ENCODE measurements at regions not wholly inside any gene's neighbourhood (a gene's known extent, or its start where the extent isn't known, plus 50 kb on each side); places are given as distances from the start of the nearest gene placed in this dataset.

DNA sequence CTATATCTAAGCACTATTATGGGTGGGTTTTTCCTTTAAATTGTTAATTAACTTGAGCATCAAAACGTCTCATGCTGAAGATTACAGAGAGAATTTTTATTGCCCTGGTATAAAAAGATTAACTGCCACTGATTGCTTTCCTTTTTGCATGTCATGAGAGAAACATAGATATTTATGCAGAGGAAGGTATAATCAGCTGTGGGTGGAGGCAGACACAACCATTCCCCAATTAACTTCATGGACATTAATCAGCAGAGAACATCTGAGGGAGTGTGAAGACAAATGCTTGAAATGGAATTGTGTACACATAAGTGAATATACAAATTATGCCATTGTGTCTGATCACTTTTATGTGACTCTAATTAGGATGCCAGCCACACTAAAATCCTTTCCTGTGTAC, 115.2 kb upstream of the CPHXL start:
- Histone ChIP-seq H3K9me3 (no peaks in the 10 kb centered on the region), H3K4me1 (no peaks in the 10 kb centered on the region), H3K36me3 (no peaks in the 10 kb centered on the region), H3K4me3 (no peak overlapping the region), H3K27ac (no peak overlapping the region), H3K27me3 (no peaks in the 10 kb centered on the region)
- intact Hi-C loops (cut with DNase I; ENCODE audit: low total_unique reads) = no loop called here
- no peak for DNase-seq
- TF ChIP-seq, protein P1, sequence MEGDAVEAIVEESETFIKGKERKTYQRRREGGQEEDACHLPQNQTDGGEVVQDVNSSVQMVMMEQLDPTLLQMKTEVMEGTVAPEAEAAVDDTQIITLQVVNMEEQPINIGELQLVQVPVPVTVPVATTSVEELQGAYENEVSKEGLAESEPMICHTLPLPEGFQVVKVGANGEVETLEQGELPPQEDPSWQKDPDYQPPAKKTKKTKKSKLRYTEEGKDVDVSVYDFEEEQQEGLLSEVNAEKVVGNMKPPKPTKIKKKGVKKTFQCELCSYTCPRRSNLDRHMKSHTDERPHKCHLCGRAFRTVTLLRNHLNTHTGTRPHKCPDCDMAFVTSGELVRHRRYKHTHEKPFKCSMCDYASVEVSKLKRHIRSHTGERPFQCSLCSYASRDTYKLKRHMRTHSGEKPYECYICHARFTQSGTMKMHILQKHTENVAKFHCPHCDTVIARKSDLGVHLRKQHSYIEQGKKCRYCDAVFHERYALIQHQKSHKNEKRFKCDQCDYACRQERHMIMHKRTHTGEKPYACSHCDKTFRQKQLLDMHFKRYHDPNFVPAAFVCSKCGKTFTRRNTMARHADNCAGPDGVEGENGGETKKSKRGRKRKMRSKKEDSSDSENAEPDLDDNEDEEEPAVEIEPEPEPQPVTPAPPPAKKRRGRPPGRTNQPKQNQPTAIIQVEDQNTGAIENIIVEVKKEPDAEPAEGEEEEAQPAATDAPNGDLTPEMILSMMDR (IDR thresholded peaks at IDR 0.05) = no peak

DNA sequence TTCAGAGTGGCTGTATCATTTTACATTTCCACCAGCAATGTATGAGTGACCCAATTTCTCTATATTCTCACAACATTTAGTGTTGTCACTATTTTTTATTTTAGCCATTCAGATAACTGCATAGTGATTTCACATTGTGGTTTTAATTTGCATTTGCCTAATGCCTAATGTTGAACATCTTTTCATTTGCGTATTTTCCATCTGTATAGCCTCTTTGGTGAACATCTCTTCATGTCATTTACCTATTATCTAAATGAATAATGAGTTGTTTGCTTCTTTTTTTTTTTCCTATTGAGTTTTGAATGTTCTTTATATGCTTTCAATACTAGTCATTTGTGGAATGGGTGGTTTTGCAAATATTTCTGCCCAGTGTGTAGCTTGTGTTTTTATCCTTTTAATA, 120.9 kb upstream of the CPHXL start:
- DNase-seq = no peak
- Histone ChIP-seq H3K36me3 (no peaks in the 10 kb centered on the region), H3K4me1 (no peaks in the 10 kb centered on the region), H3K4me3 (no peak overlapping the region), H3K9me3 (no peaks in the 10 kb centered on the region), H3K27me3 (no peaks in the 10 kb centered on the region), H3K27ac (no peak overlapping the region)
- TF ChIP-seq, protein P1 (IDR thresholded peaks at IDR 0.05) = no peak
- intact Hi-C loops (cut with DNase I; ENCODE audit: low total_unique reads) = no loop called here

DNA sequence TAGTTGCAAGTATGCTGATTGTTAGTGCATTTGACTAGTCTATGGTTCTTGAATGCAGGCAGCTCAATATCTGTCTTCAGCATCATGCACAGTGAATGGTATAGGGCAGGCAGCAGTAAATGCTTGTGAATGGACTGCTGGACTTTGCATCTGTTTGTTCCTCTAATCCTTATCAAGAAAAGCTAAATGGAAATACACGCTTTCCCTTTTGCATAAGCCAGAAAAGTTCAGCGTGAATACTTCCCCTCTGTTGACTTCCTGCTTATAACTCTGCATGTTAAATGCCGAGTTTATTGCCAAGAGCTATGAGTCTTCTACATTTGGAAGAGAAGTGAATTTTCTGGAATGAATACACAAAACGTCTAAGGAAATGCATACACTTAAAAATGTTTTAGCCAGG, 127.9 kb upstream of the CPHXL start:
- H3K4me3 ChIP-seq = no peak overlapping the region
- intact Hi-C loops (cut with DNase I; ENCODE audit: low total_unique reads) = no loop called here
- H3K27ac ChIP-seq = no peak overlapping the region
- H3K4me1 ChIP-seq = no peaks in the 10 kb centered on the region
- no peak for DNase-seq
- TF ChIP-seq, protein P1 (IDR thresholded peaks at IDR 0.05) = no peak
- H3K27me3 ChIP-seq = no peaks in the 10 kb centered on the region
- H3K36me3 ChIP-seq = no peaks in the 10 kb centered on the region
- no peaks in the 10 kb centered on the region for H3K9me3 ChIP-seq

DNA sequence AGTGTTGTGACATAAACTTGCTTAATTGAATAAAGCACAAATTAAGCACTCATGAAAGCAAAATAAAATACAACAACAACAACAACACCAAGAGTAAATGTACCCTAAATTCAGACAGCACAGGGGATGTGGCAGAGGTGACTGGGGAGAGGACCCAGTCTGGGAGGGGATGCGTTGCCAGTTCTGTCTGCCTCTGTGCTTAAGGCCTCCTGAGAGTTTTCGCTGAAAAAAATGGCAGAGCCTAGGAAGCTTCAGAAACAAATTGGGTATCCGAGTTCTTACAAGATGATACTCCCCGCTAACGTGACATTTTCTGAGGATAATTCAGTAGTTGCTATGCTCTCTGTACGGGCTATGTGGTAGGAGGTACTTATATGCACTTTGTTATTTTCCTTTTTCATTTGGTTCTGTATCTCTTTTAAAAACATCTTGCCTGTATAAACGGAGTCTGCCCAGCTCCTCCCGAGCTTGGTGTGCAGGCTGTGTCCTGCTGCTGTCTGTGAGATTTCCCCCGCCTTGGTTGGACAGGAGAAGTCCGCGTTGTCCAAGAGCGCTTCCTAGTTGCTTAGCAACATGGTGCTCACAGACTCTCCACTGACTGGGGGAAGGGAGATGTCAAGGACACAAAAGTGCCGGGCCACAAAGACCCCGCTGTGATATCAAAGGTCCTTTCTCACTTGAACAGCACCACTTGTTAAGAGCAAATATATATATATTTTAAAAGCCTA, 134.2 kb upstream of the CPHXL start:
- H3K4me1 ChIP-seq = no peaks in the 10 kb centered on the region
- H3K4me3 ChIP-seq = no peak overlapping the region
- no peaks in the 10 kb centered on the region for H3K27me3 ChIP-seq
- DNase-seq = no peak
- TF ChIP-seq, protein P1 (IDR thresholded peaks at IDR 0.05) = no peak
- H3K9me3 ChIP-seq = no peaks in the 10 kb centered on the region
- no peak overlapping the region for H3K27ac ChIP-seq
- intact Hi-C loops (cut with DNase I; ENCODE audit: low total_unique reads) = no loop called here
- H3K36me3 ChIP-seq = no peaks in the 10 kb centered on the region

DNA sequence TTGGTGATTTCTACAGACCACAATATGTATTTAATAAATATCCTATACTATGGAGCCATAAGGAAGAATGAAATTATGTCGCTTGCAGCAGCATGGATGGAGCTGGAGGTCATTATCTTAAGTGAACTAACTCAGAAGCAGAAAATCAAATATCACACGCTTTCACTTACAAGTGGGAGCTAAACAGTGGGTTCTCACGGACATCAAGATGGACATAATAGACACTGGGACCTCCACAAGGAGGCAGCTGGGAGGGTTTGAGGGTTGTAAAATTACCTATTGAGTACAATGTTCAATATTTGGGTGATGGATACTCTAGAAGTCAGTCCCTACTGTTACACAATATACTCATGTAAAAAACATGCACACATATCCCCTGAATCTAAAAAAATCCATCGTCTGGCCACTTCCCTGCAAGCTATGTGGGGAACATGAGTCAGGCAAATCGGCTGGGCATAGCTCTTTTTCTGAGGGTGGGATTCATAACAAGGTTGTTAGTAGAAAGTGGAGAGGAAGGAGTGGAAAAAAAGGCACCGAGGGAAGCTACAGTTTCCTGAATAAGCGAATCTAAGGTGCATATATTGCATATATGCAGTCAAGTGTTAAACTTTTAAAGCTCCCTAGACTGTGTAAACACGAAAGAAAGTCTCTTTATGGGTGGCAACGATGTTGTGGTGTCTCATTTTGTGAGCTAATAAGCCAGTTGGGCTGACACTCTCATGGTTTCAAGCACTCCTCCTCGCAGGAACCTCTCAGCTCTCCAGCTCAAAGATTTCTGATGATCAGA, 135.2 kb upstream of the CPHXL start:
- Histone ChIP-seq H3K4me1 (no peaks in the 10 kb centered on the region), H3K36me3 (no peaks in the 10 kb centered on the region), H3K4me3 (no peak overlapping the region), H3K9me3 (no peaks in the 10 kb centered on the region), H3K27ac (no peak overlapping the region), H3K27me3 (no peaks in the 10 kb centered on the region)
- TF ChIP-seq, protein P1 (IDR thresholded peaks at IDR 0.05) = no peak
- intact Hi-C loops (cut with DNase I; ENCODE audit: low total_unique reads) = no loop called here
- no peak for DNase-seq

Measured in tibial artery (tissue), 4 donors.